OCI-M2 (cell line): ENCODE measurements at regions not wholly inside any gene's neighbourhood (a gene's known extent, or its start where the extent isn't known, plus 50 kb on each side); places are given as distances from the start of the nearest gene placed in this dataset.
A peak's percentile ranks its signal among the peaks of the same experiment; 100 is the strongest.

Experiments used
- DNase-seq: peaks from one replicate; lab custom pipeline; 2025; ENCODE audit not compliant: unreplicated experiment; lab: John Stamatoyannopoulos, UW

DNA sequence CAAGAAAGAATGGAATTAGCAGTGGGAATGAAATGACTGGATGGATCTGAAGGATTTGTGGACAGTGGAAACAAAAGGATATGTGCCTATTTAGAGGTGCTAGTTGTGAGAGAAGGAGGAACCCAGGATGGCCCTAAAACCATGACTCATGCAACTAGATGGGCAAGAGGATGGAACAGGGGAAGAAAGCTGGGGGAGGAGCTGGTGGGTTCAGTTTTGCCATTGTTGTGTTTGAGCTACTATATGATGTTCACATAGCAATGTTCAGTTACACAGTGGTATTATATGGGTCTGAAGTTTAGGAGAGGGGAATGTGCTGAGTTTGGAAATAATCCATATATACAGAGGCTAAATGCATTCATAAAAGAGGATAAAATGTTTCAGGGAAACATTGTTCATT is 125.7 kb upstream of the SSTR4 start:
- no peak for DNase-seq

- no peak for DNase-seq
These were observed 124.7 kb upstream of the SSTR4 start for GRCh38 chr20:22910287-22910852.

DNA sequence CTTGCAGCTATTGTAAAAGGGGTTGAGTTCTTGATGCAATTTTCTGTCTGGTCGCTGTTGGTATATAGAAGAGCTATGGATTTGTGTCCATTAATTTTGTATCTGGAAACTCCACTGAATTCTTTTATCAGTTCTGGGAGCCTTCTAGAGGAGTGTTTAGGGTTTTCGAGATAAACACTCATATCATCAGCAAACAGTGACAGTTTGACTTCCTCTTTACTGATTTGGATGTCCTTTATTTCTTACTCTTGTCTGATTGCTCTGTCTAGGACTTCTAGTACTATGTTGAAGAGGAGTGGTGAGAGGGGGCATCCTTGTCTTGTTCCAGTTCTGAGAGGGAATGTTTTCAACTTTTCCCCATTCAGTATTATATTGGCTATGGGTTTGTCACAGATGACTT is 120.8 kb upstream of the SSTR4 start:
- DNase-seq, result no peak

DNA sequence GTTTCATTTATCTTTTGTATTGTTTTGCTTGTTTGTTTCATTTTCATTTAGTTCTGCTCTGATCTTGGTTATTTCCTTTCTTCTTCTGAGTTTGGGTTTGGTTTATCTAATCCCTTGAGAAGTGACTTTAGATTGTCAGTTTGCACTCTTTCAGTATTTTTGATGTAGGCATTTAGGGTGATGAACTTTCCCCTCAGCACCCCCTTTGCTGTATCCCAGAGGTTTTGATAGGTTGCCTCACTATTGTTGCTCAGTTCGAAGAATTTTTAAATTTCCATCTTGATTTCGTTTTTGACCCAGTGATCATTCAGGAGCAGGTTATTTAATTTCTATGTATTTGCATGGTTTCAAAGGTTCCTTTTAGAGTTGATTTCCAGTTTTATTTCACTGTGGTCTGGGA is 119.6 kb upstream of the SSTR4 start:
- DNase-seq, result no peak

DNA sequence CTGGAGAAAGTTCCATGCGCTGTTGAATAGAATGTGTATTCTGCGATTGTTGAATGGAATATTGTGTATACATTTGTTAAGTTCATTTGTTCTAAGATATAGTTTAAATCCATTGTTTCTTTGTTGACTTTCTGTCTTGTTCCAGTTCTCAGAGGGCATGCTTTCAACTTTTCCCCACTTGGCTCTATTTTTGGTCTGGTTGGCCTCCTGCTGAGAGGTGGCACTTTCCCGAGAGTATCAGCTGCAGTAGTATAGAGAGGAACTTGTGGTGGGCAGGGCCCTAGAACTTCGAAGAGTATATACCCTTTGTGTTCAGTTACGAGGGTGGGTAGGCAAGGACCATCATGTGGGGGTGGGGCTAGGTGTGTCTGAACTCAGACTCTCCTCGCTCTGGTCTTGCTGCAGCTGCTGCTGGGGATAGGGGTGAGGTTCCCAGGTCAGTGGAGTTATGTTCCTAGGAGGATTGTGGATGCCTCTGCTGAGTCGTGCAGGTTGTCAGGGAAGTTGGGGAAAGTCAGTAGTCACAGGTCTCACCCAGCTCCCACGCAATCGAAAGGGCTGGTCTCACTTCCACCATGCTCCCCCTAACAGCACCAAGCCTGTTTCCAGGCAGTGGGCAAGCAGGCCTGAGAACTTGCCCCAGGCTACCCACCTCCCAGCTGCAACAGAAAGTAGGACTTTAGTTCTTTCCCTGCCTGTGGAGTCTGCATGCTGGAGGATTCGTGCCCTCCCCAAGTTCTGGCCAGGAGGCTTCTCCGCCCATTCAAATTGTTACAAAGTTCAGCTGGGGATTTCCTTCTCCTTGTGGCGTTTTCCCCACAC is 118.9 kb upstream of the SSTR4 start:
- no peak for DNase-seq

DNA sequence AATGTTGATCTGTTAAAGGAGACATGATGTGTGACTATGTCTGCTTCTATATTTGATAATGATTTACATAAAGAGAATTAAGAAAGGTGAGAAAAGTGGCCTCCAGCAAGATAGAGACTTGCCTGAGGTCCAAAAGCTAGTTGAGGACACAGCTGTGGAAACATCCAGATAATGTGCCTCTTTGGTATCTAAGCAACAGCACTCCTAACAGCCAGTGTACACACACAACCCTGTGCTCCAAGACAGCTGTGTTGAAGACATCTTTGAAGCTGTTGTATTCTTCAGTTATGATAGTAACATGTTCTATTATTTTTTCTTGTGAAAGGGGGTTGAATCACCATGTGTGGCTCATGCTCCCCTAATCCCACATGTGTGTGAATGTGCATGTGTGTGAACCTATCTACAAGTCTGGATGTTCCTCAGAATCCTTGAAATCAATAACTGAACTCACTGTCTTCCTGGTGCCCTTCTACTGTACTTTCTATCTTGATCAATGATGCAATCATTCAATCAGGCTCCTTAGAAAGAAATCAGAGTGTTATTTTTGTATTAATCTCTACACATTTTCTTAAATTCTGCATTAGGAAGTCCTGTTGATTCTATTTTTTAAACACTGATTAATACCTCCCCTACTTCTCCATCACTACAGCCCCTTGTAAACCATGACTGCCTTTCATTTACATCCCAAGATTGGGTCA is 116.7 kb upstream of the SSTR4 start:
- DNase-seq, result no peak

DNA sequence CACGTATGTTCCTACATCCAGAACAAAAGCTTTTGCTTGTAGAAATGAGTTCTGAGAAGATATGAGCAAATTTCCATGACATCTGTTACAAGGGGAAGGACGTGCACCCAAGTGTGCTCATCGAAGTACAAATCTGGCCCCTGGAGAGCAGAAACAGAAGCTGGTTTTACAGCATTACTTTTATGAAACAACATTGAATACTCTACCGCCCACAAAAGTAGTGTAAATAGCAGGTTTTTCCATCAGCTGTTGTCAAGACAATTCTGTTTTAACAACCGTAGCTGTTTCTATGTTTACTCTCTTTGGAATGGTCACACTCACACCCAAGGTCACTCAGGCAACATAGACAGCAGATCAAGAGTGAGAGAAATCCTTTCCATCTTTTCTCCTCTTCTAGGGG is 114.2 kb upstream of the SSTR4 start:
- no peak for DNase-seq

DNA sequence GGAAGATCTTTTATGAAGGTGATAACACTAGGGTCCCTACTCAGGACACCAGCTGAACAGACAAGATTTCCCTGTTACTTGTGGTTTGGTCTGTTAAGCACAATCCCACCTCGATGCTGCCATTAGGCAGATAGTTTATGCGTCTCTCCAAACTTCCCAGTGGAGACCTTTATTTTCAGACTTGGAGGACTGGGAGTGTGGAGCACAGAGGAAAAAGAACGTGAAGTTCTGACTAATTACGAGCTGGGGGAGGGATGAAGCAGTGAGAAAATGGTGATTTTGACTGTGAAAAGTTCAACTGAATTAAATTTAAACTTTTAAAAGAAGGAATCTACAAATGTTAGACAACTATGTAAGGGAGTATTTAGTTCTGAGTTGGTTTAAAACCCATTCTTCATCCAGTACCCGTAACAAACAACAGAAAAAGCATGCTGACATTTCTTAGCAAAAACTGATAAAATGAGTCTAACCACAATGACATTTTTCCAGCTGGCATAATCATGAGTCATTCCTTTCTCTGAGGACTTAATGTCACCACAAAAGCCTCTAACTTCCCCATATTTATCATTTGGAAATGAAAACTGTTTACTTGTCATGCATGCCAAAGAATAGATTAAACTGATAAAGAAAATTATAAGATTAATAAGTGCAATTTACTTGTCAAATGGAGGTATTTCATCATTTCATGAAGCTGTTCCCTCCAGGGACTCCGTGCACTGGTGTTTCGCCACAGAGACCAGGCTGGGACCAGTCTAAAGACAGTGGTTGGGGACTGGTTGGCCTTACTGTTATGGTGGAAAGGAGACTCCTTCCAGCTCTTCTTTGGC is 113.3 kb upstream of the SSTR4 start:
- DNase-seq, result peak; percentile 22

GRCh38 chr20:22922987-22923386 is 112.1 kb upstream of the SSTR4 start:
- DNase-seq, result no peak

DNA sequence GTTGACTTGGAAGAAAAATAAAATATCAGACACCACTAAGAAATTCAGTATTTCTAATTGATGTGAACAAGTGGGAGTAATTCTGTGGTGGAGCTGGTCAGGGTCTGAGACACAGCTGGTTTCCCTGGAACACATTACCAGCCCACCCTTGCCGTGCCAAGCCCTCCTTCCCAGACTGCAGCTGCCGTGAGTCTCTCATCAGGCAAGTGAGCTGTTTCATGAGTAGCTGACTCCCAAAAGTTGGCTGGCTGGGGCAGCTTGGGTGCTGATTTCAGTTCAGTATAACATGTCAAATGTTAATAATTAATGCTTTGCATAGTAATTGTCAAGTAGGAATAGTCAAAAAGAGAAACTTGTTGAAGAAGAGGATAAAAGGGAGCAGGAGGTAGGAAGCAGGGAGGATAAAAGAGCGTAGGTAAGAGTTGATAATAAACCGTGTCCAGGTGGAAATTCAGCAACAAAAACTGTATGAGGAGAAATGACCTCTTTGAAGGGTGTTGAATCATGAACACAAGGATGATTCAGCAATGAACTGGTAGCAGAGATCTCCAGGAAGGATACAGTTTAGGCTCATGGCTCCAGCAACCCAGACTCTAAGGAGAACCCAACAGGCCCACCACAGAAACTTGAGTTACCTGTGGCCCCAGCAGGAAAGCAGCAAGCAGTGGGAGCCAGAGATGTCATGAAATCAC is 110.9 kb upstream of the SSTR4 start:
- DNase-seq, result no peak

- DNase-seq, result no peak
These were observed 110.0 kb upstream of the SSTR4 start for GRCh38 chr20:22924949-22925612.

DNA sequence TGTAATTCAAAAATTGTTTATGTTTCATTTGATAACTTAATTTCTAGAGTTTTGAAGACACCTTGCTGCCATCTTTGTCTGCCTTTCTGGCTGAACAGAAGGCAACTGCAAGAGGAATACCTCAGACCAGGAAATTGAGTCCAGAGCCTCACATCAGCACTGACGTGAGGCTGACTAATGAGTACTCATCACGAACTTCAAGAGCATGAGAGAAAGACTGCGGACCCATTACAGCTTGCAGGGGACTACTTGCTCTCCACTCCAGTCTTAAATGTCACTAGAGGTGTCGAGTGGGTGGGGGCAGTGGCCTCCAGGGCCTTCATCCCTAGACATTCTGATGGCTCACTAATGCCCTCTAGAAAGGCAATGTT is 109.5 kb upstream of the SSTR4 start:
- DNase-seq, result no peak

GRCh38 chr20:22927537-22927936 is 107.6 kb upstream of the SSTR4 start:
- DNase-seq, result no peak

- DNase-seq, result no peak
These were observed 106.4 kb upstream of the SSTR4 start for GRCh38 chr20:22928679-22929078.

DNA sequence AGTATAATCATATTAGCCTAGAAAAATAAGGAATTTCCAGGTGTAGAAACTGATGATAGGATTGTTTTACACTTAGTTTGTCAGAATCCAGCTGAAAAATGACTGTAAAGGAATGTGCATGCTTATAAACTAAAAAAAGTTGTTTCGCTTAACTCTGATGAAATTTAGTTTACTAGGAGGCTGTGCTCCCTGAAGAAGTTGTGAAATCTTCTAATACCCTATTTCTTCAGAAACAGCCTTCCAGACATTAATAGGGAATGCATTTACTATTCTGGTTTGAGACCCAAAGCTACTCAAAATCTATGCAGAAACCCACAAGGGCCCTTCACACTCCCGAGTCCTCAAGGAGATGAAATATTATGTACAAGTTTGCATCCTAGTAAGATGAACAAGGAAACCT is 105.5 kb upstream of the SSTR4 start:
- DNase-seq, result no peak

- no peak for DNase-seq
These were observed 103.2 kb upstream of the SSTR4 start for GRCh38 chr20:22931653-22932608.

GRCh38 chr20:22939181-22939580 is 95.9 kb upstream of the SSTR4 start:
- DNase-seq, result no peak

DNA sequence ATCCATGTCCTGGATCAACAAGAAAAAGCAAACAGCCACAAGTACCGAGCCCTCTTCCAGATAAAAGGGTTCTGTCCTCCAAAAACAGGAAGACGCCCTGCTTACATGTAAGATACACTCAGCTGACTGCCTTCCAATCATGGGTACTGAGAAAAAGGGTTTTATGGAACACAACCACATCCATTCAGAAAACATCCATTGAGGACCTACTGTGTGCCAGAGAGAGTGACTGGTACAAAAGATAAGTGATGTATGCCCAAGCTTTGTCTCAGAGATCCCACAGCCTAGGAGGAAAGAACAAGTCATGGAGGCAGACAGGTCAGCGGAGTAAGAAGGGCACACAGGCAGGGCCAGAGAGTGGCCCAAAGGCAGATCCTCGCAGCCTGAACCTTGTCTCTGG is 94.8 kb upstream of the SSTR4 start:
- no peak for DNase-seq

DNA sequence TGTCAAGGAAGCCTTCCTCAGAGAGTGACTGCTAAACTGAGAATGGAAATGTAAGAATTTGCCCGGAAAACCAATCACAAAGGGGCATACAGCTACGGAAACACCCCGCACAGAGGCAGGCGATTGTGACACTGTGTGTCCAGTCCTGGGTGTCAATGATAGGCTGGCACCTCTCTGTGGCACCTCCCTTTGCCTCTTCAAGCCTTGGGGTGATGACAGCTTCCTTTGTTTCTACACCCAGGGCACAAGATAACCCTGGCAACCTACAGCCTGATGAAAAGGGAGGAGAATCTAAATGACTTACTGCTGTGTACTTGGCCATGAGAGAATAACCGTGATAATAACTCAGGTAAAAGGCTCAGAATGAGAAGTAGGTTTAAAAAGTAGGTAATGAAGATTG is 93.6 kb upstream of the SSTR4 start:
- no peak for DNase-seq
